ENCODE measurements at regions not wholly inside any gene's neighbourhood (a gene's known extent, or its start where the extent isn't known, plus 50 kb on each side); places are given as distances from the start of the nearest gene placed in this dataset.

DNA sequence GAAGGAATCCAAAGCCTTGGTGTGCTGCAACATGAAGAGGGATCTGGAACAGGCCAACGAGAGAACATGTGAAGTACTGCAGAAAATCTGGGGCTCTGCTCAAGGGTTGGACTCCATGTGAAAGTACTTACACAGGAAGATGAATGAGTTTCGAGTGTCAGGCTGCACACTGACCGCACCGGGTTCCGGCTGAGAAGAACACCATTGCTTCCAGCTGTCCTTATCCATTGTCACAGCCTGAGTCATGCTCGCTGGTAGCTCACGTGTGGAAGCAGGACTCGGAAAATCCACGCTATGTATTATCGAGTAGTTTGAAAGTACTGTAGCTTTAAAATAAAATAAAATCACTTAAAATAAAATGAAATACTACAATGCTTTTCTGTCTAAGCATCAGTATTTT is 50.4 kb upstream of the TBL1X start:
- TF ChIP-seq EZH2 (IDR thresholded peaks at IDR 0.05) (no peak), EZH2phosphoT487 (IDR thresholded peaks at IDR 0.05) (no peak)
- TF ChIP-seq, protein P1, sequence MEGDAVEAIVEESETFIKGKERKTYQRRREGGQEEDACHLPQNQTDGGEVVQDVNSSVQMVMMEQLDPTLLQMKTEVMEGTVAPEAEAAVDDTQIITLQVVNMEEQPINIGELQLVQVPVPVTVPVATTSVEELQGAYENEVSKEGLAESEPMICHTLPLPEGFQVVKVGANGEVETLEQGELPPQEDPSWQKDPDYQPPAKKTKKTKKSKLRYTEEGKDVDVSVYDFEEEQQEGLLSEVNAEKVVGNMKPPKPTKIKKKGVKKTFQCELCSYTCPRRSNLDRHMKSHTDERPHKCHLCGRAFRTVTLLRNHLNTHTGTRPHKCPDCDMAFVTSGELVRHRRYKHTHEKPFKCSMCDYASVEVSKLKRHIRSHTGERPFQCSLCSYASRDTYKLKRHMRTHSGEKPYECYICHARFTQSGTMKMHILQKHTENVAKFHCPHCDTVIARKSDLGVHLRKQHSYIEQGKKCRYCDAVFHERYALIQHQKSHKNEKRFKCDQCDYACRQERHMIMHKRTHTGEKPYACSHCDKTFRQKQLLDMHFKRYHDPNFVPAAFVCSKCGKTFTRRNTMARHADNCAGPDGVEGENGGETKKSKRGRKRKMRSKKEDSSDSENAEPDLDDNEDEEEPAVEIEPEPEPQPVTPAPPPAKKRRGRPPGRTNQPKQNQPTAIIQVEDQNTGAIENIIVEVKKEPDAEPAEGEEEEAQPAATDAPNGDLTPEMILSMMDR (IDR thresholded peaks at IDR 0.05), result no peak

Measured in neural progenitor cell (in vitro differentiated cells).